ENCODE measurements at regions not wholly inside any gene's neighbourhood (a gene's known extent, or its start where the extent isn't known, plus 50 kb on each side); places are given as distances from the start of the nearest gene placed in this dataset.

DNA sequence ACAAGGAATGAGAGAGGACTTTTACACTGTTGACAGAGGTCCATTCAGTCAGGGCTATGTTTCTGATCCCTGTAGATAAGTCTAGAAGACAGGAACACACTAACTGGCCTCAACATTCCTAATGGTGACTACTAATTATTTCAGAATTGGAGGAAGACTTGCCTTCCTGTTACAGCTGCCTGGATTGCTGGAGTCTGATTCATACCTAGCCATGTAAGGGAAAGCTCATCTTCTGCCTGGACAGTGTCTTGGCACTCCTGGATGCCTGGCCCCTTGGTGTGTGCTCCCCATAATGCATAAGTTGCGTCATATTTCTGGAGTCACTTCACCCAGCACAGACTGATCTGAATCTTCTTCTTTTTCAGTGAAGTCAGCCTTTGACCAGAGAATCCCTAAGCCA lies 326.0 kb upstream of the RUNX1 start:
- Histone ChIP-seq H3K9me3 (ENCODE audit: control insufficient read depth, insufficient read depth, low read length) (no peaks in the 10 kb centered on the region), H4K20me1 (ENCODE audit: control insufficient read depth, insufficient read depth, low read depth, low read length) (no peaks in the 10 kb centered on the region), H3K36me3 (ENCODE audit: control insufficient read depth, low read length) (no peaks in the 10 kb centered on the region), H3K4me1 (ENCODE audit: control insufficient read depth, low read length) (peaks cover 9% of the 10 kb centered on the region), H3F3A (ENCODE audit: control insufficient read depth, insufficient read depth) (no peaks in the 10 kb centered on the region), H3K79me2 (ENCODE audit: control insufficient read depth, low read length) (no peaks in the 10 kb centered on the region), H3K27me3 (ENCODE audit: control insufficient read depth, low read length) (no peaks in the 10 kb centered on the region), H3K27ac (ENCODE audit: low read depth, low read length) (no peak overlapping the region), H3K4me3 (ENCODE audit: low read length) (no peak overlapping the region), H3K9me2 (replicated peaks; ENCODE audit: control insufficient read depth, low read length) (no peaks in the 10 kb centered on the region), H3K4me2 (ENCODE audit: low read length) (no peak overlapping the region)
- TF ChIP-seq, protein P1, sequence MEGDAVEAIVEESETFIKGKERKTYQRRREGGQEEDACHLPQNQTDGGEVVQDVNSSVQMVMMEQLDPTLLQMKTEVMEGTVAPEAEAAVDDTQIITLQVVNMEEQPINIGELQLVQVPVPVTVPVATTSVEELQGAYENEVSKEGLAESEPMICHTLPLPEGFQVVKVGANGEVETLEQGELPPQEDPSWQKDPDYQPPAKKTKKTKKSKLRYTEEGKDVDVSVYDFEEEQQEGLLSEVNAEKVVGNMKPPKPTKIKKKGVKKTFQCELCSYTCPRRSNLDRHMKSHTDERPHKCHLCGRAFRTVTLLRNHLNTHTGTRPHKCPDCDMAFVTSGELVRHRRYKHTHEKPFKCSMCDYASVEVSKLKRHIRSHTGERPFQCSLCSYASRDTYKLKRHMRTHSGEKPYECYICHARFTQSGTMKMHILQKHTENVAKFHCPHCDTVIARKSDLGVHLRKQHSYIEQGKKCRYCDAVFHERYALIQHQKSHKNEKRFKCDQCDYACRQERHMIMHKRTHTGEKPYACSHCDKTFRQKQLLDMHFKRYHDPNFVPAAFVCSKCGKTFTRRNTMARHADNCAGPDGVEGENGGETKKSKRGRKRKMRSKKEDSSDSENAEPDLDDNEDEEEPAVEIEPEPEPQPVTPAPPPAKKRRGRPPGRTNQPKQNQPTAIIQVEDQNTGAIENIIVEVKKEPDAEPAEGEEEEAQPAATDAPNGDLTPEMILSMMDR (IDR thresholded peaks at IDR 0.05; ENCODE audit: low read depth, low read length, poor library complexity, severe bottlenecking): no peak
- TF ChIP-seq EZH2phosphoT487 (IDR thresholded peaks at IDR 0.05; ENCODE audit: borderline replicate concordance, low read length): no peak

DNA sequence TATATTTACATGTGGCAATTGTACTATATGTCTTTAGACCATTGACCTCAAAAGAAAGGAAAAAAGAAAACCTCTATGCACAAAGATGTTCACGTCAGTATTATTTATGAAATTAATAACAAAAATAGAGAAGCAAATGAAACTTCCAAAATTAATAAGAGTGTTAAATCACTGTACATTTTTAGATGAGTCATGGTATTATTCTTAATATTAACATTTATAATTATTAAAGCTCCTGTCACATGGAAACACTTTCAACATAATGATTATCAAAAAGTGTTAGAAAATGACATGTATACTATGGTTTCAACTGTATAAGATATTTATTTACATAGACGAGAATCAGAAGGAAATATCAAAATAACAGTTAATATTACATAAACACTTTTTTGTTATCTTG lies 324.9 kb upstream of the RUNX1 start:
- TF ChIP-seq EZH2phosphoT487 (IDR thresholded peaks at IDR 0.05; ENCODE audit: borderline replicate concordance, low read length): no peak
- TF ChIP-seq, protein P1 (IDR thresholded peaks at IDR 0.05; ENCODE audit: low read depth, low read length, poor library complexity, severe bottlenecking): no peak
- H3K36me3 ChIP-seq (ENCODE audit: control insufficient read depth, low read length): no peaks in the 10 kb centered on the region
- H3K79me2 ChIP-seq (ENCODE audit: control insufficient read depth, low read length): no peaks in the 10 kb centered on the region
- H3K27me3 ChIP-seq (ENCODE audit: control insufficient read depth, low read length): no peaks in the 10 kb centered on the region
- no peaks in the 10 kb centered on the region for H3K9me3 ChIP-seq (ENCODE audit: control insufficient read depth, insufficient read depth, low read length)
- H3K4me3 ChIP-seq (ENCODE audit: low read length): no peak overlapping the region
- H3F3A ChIP-seq (ENCODE audit: control insufficient read depth, insufficient read depth): no peaks in the 10 kb centered on the region
- H3K4me1 ChIP-seq (ENCODE audit: control insufficient read depth, low read length): peaks cover 9% of the 10 kb centered on the region
- H3K9me2 ChIP-seq (replicated peaks; ENCODE audit: control insufficient read depth, low read length): no peaks in the 10 kb centered on the region; the same call in 1 of the 2 replicates
- H3K27ac ChIP-seq (ENCODE audit: low read depth, low read length): no peak overlapping the region
- no peaks in the 10 kb centered on the region for H4K20me1 ChIP-seq (ENCODE audit: control insufficient read depth, insufficient read depth, low read depth, low read length)
- no peak overlapping the region; the same call in 1 of the 2 replicates for H3K4me2 ChIP-seq (ENCODE audit: low read length)

GRCh38 chr21:35372201-35372600 lies 323.1 kb upstream of the RUNX1 start:
- TF ChIP-seq, protein P1 (IDR thresholded peaks at IDR 0.05; ENCODE audit: low read depth, low read length, poor library complexity, severe bottlenecking): no peak
- TF ChIP-seq EZH2phosphoT487 (IDR thresholded peaks at IDR 0.05; ENCODE audit: borderline replicate concordance, low read length): no peak
- Histone ChIP-seq H3K4me1 (ENCODE audit: control insufficient read depth, low read length) (peaks cover 9% of the 10 kb centered on the region), H3K27ac (ENCODE audit: low read depth, low read length) (no peak overlapping the region), H3K36me3 (ENCODE audit: control insufficient read depth, low read length) (no peaks in the 10 kb centered on the region), H3F3A (ENCODE audit: control insufficient read depth, insufficient read depth) (no peaks in the 10 kb centered on the region), H3K4me2 (ENCODE audit: low read length) (no peak overlapping the region), H3K79me2 (ENCODE audit: control insufficient read depth, low read length) (no peaks in the 10 kb centered on the region), H3K27me3 (ENCODE audit: control insufficient read depth, low read length) (no peaks in the 10 kb centered on the region), H3K4me3 (ENCODE audit: low read length) (no peak overlapping the region), H4K20me1 (ENCODE audit: control insufficient read depth, insufficient read depth, low read depth, low read length) (no peaks in the 10 kb centered on the region), H3K9me2 (replicated peaks; ENCODE audit: control insufficient read depth, low read length) (no peaks in the 10 kb centered on the region; the same call in 1 of the 2 replicates), H3K9me3 (ENCODE audit: control insufficient read depth, insufficient read depth, low read length) (no peaks in the 10 kb centered on the region)

Measured in DOHH2 (cell line).